ENCODE measurements at regions not wholly inside any gene's neighbourhood (a gene's known extent, or its start where the extent isn't known, plus 50 kb on each side); places are given as distances from the start of the nearest gene placed in this dataset.

GRCh38 chr9:69955536-69956355 lies 87.9 kb upstream of the MAMDC2 start:
- DNase-seq (ENCODE audit: low read depth) = no peak

GRCh38 chr9:69961843-69962242 lies 81.8 kb upstream of the MAMDC2 start:
- no peak for DNase-seq (ENCODE audit: low read depth)

GRCh38 chr9:69963803-69964202 lies 79.8 kb upstream of the MAMDC2 start:
- no peak for DNase-seq (ENCODE audit: low read depth)

GRCh38 chr9:69964446-69964845 lies 79.2 kb upstream of the MAMDC2 start:
- DNase-seq (ENCODE audit: low read depth) = no peak

GRCh38 chr9:69965416-69966145 lies 78.1 kb upstream of the MAMDC2 start:
- DNase-seq (ENCODE audit: low read depth) = no peak

GRCh38 chr9:69967344-69967743 lies 76.3 kb upstream of the MAMDC2 start:
- DNase-seq (ENCODE audit: low read depth) = no peak

- DNase-seq (ENCODE audit: low read depth) = no peak
These were observed 73.6 kb upstream of the MAMDC2 start for GRCh38 chr9:69970001-69970533.

GRCh38 chr9:69971643-69972449 lies 71.8 kb upstream of the MAMDC2 start:
- peak; percentile 5 for DNase-seq (ENCODE audit: low read depth)

- no peak for DNase-seq (ENCODE audit: low read depth)
These were observed 68.0 kb upstream of the MAMDC2 start for GRCh38 chr9:69975681-69976080.

GRCh38 chr9:69976152-69976551 lies 67.5 kb upstream of the MAMDC2 start:
- DNase-seq (ENCODE audit: low read depth) = no peak

- no peak for DNase-seq (ENCODE audit: low read depth)
These were observed 63.6 kb upstream of the MAMDC2 start for GRCh38 chr9:69980041-69980440.

GRCh38 chr9:69980591-69980990 lies 63.1 kb upstream of the MAMDC2 start:
- no peak for DNase-seq (ENCODE audit: low read depth)

GRCh38 chr9:69981686-69982445 lies 61.8 kb upstream of the MAMDC2 start:
- DNase-seq (ENCODE audit: low read depth) = no peak

- no peak for DNase-seq (ENCODE audit: low read depth)
These were observed 58.8 kb upstream of the MAMDC2 start for GRCh38 chr9:69984831-69985230.

GRCh38 chr9:69985971-69986370 lies 57.7 kb upstream of the MAMDC2 start:
- DNase-seq (ENCODE audit: low read depth) = no peak

- no peak for DNase-seq (ENCODE audit: low read depth)
These were observed 56.7 kb upstream of the MAMDC2 start for GRCh38 chr9:69986970-69987369.

GRCh38 chr9:69987457-69987856 lies 56.2 kb upstream of the MAMDC2 start:
- no peak for DNase-seq (ENCODE audit: low read depth)

GRCh38 chr9:69993110-69993509 lies 50.5 kb upstream of the MAMDC2 start:
- DNase-seq (ENCODE audit: low read depth) = no peak

Measured in stimulated activated CD8-positive, alpha-beta memory T cell treated with anti-CD3 and anti-CD28 coated beads, Interleukin-15, amount 100 ng/mL, for 24 hours (primary cell).